ENCODE measurements at regions not wholly inside any gene's neighbourhood (a gene's known extent, or its start where the extent isn't known, plus 50 kb on each side); places are given as distances from the start of the nearest gene placed in this dataset.
A peak's percentile ranks its signal among the peaks of the same experiment; 100 is the strongest.

DNA sequence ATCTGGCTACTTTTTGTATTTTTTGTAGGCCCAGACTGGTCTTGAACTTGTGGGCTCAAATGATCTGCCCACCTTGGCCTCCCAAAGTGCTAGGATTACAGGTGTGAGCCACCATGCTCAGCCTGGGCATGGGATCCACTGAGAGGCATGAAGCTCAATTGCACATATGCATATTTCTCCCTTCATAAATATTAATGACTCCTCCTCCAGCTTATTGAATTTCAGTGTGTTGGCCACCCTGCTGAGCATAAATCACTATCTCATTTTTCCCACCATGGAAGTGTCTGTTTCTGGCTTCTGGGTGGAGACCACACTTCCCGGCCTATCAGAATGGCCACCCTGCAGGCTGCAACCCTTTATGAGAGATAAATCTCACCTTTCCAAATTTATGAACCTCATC, 53.6 kb upstream of the KIF16B start (continued):
- TF ChIP-seq FOXS1 (CRISPR knock-in tag; IDR thresholded peaks at IDR 0.05), result no peak
- no peak for TF ChIP-seq PHF8 (IDR thresholded peaks at IDR 0.05; ENCODE audit: borderline replicate concordance, low read depth)
- no peak for TF ChIP-seq NR3C1 (IDR thresholded peaks at IDR 0.05)
- no peak for TF ChIP-seq PBX3 (IDR thresholded peaks at IDR 0.05)
- no peak for TF ChIP-seq JUNB (IDR thresholded peaks at IDR 0.05)
- TF ChIP-seq CBX2 (IDR thresholded peaks at IDR 0.05; ENCODE audit: borderline replicate concordance, low read depth), result no peak
- no peak for TF ChIP-seq POLR2A (IDR thresholded peaks at IDR 0.05; ENCODE audit: low read length)
- no peak for TF ChIP-seq GATA3 (IDR thresholded peaks at IDR 0.05; ENCODE audit: borderline replicate concordance)
- TF ChIP-seq RNF2 (IDR thresholded peaks at IDR 0.05; ENCODE audit: borderline replicate concordance, low read depth), result no peak
- no peak for TF ChIP-seq POLR2AphosphoS2 (conservative IDR thresholded peaks at IDR 0.05; ENCODE audit: low read length)
- no peak for TF ChIP-seq RARB (CRISPR knock-in tag; IDR thresholded peaks at IDR 0.05)
- TF ChIP-seq MAX (IDR thresholded peaks at IDR 0.05), result no peak

DNA sequence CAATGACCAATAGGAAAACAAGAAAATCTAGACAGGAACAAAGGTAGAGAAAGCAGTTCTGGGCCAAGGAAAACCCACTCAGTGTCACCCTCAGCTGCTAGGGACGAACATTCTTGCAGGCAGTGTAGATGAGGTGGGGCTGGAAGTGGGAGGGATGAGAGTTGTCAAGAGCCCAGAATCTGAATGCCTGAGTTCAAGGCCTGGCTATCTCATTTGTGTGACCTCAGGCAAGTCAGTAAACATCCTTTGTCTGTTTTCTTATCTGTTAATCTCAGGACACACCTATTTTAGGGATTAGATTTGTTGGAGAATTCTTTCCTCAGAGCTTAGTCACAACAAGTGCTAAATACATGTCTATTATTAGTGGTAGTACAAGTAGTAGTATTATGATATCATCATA, 50.9 kb upstream of the KIF16B start:
- Histone ChIP-seq H3K4me2 (no peak overlapping the region), H3K4me3 (no peak overlapping the region), H3K9me3 (no peaks in the 10 kb centered on the region; the same call in 2 of the 3 replicates), H3K27ac (no peak overlapping the region), H3K4me1 (no peaks in the 10 kb centered on the region)
- FAIRE-seq, result no peak
- WGBS (ENCODE audit: missing lambda C conversion rate), result 0% methylated on average over 1 of the region's 1 CpG
- no peak for ATAC-seq
- peak in 1 of 2 experiments; percentile 29 for DNase-seq (ENCODE audit: low read depth in 1 of 2, low spot score in 1 of 2)
- ChIA-PET CTCF (interaction anchor here (1.3 to 1.8 kb wide), 2 partner anchors 19 to 34 kb away, joined by 3 to 5 read pairs; no protein-coding TSS in a partner anchor), POLR2A (no interaction called here)
- no peak for TF ChIP-seq EHF (CRISPR knock-in tag; IDR thresholded peaks at IDR 0.05)
- peak; percentile 25; the same call in 1 of the 2 replicates for TF ChIP-seq GATA3 (IDR thresholded peaks at IDR 0.05; ENCODE audit: borderline replicate concordance)

Small RNA genes in the stretch of these regions (small RNA-seq; reads per million reads assigned to genes)
- 0 reads per million in 6 experiments for gene RF00019

Data from A549 (cell line).